OCI-LY3 (cell line): ENCODE measurements at regions not wholly inside any gene's neighbourhood (a gene's known extent, or its start where the extent isn't known, plus 50 kb on each side); places are given as distances from the start of the nearest gene placed in this dataset.

Experiments
- H2AFZ ChIP-seq: fragments of 200-600, 300-600 bp; shearing (Covaris generic); 2 replicates; pipeline ENCODE4 v1.6.0; 2014; ENCODE audit warnings: antibody characterized with exemption, low read depth, low read length
- H3K27ac ChIP-seq: fragments of 200-600, 300-600 bp; sonication (generic); 2 replicates; pipeline ENCODE4 v1.5.1; 2014; ENCODE audit warnings: mild to moderate bottlenecking, low read length, moderate library complexity, mixed read lengths
- H3K27me3 ChIP-seq: fragments of 200-600, 300-600 bp; sonication (generic); 2 replicates; pipeline ENCODE4 v1.6.1; 2014; ENCODE audit warnings: low read depth, low read length, mixed read lengths
- H3K36me3 ChIP-seq: fragments of 200-600, 300-600 bp; sonication (generic); replicated peaks from 2 replicates; pipeline ENCODE3; 2014; ENCODE audit warnings: low read depth, low read length, mixed read lengths
- H3K4me1 ChIP-seq: fragments of 300-600, 200-600 bp; sonication (generic); 2 replicates; pipeline ENCODE4 v1.6.1; 2014; ENCODE audit warnings: low read length, mixed read lengths
- H3K4me2 ChIP-seq: fragments of 200-600, 300-600 bp; sonication (generic); 2 replicates; pipeline ENCODE4 v1.6.1; 2014; ENCODE audit warnings: low read length, mixed read lengths
- H3K4me3 ChIP-seq: fragments of 300-600, 200-600 bp; sonication (generic); 2 replicates; pipeline ENCODE4 v1.5.1; 2014; ENCODE audit warnings: antibody characterized with exemption, mild to moderate bottlenecking, low read length, moderate library complexity
- H3K79me2 ChIP-seq: fragments of 300-600, 200-600 bp; shearing (Covaris generic); 2 replicates; pipeline ENCODE4 v1.6.1; 2014; ENCODE audit warnings: mild to moderate bottlenecking, low read length, mixed read lengths
- H3K9ac ChIP-seq: fragments of 300-600, 200-600 bp; shearing (Covaris generic); 2 replicates; pipeline ENCODE4 v1.6.0; 2014; ENCODE audit warnings: mild to moderate bottlenecking, low read length, moderate library complexity
- H3K9me3 ChIP-seq: fragments of 200-600, 300-600 bp; shearing (Covaris generic); 2 replicates; pipeline ENCODE4 v1.6.1; 2014; ENCODE audit warnings: low read length, mixed read lengths; ENCODE audit not compliant: insufficient read depth
- H4K20me1 ChIP-seq: fragments of 200-600, 300-600 bp; sonication (generic); 2 replicates; pipeline ENCODE4 v1.6.1; 2016; ENCODE audit warnings: low read length, mixed read lengths; ENCODE audit not compliant: insufficient read depth
- EZH2phosphoT487 ChIP-seq: fragments of 200-600 bp; shearing (Covaris generic); IDR thresholded peaks from 2 replicates; pipeline ENCODE4 v1.6.1; 2018; ENCODE audit warnings: antibody characterized with exemption, mixed run types, low read depth
- TF ChIP-seq, protein P1 (sequence below): fragments of 200-600, 300-600 bp; sonication (generic); IDR thresholded peaks from 2 replicates; pipeline ENCODE4 v1.5.1; 2014; ENCODE audit warnings: antibody characterized with exemption, low read length, low read depth

DNA sequence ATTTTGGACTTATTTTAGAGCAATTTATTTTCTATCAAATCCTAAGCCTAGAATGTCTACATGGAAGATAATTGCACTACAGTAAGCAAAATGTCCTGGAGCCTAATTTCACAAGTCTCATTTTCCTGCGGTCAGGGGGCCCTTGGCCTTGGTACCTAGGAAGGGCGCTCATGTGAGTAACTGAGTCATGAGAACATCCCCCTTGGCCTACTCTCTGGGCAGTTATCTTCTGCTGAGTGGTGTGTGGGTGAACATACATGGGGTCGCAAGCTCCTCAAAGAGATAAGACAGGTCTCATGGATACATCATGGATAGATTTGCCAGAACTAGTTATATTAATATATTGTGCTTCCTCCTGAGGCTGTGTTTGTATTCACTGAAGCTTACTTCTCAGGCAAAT lies 211.2 kb upstream of the MARCKS start:
- H3K9ac ChIP-seq = no peak overlapping the region
- TF ChIP-seq, protein P1, sequence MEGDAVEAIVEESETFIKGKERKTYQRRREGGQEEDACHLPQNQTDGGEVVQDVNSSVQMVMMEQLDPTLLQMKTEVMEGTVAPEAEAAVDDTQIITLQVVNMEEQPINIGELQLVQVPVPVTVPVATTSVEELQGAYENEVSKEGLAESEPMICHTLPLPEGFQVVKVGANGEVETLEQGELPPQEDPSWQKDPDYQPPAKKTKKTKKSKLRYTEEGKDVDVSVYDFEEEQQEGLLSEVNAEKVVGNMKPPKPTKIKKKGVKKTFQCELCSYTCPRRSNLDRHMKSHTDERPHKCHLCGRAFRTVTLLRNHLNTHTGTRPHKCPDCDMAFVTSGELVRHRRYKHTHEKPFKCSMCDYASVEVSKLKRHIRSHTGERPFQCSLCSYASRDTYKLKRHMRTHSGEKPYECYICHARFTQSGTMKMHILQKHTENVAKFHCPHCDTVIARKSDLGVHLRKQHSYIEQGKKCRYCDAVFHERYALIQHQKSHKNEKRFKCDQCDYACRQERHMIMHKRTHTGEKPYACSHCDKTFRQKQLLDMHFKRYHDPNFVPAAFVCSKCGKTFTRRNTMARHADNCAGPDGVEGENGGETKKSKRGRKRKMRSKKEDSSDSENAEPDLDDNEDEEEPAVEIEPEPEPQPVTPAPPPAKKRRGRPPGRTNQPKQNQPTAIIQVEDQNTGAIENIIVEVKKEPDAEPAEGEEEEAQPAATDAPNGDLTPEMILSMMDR = no peak
- no peak for TF ChIP-seq EZH2phosphoT487
- H3K4me3 ChIP-seq = no peak overlapping the region
- H3K4me2 ChIP-seq = no peak overlapping the region
- H3K27ac ChIP-seq = no peak overlapping the region
- no peaks in the 10 kb centered on the region for H4K20me1 ChIP-seq
- no peak overlapping the region for H2AFZ ChIP-seq
- H3K4me1 ChIP-seq = peaks cover 43% of the 10 kb centered on the region
- no peaks in the 10 kb centered on the region for H3K9me3 ChIP-seq
- no peaks in the 10 kb centered on the region for H3K79me2 ChIP-seq
- H3K27me3 ChIP-seq = no peaks in the 10 kb centered on the region
- H3K36me3 ChIP-seq = no peaks in the 10 kb centered on the region

DNA sequence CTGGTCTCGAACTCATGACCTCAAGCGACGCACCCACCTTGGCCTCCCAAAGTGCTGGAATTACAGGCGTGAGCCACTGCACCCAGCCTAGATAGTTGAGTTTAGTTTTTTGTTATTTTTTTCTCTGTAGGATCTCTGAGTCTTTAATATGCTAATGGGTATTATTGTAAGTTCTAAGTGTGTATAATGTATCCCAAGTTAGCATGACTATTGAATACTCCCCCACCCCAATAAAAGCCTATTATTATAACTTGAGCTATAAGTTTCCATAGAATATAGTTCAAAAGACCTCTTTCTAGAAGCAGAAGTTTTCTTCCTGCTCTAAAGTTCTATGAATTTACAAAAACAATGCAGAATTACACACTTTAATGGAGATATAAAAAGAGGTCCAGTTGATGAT lies 210.4 kb upstream of the MARCKS start:
- Histone ChIP-seq H3K27me3 (no peaks in the 10 kb centered on the region), H3K4me2 (peak overlapping the region; percentile 72), H3K9ac (no peak overlapping the region), H3K79me2 (no peaks in the 10 kb centered on the region), H4K20me1 (no peaks in the 10 kb centered on the region), H3K4me1 (peaks cover 49% of the 10 kb centered on the region), H3K9me3 (no peaks in the 10 kb centered on the region), H3K27ac (peak overlapping the region; percentile 62; the same call in 1 of the 2 replicates), H3K4me3 (no peak overlapping the region), H3K36me3 (no peaks in the 10 kb centered on the region), H2AFZ (no peak overlapping the region)
- TF ChIP-seq, protein P1 = no peak
- TF ChIP-seq EZH2phosphoT487 = no peak

DNA sequence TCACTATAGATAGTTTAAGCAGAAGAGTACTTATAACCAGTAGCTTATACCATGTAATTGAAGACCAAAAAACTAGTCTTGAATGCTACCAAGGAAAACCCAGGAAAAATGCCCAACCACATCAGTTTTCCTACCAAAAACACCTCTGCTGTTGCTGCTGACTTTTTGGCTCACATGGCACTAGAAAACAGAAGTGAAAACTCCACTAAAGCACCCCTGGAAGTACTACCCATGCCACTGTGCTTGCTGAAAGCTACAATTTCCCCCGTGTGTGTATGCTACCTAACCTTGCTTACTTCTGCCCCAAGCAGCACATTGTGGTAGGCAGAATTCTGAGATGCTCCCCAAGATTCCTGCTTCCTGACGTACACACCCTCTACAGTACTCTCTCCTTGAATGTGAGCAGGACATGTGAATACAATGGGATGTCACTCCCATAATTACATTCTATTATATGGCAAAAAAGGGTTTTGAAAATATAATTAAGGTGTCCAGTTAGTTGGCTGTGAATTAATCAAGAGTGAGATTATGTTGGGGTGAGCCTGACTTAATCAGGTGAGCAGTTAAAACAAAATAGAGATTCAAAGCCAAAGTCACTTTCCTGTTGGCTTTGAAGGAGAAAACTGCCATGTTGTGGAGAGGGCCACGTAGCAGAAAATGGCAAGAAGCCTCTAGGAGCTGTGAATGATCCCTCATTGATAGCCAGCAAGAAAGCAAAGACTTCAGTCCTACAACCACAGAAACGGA lies 209.8 kb upstream of the MARCKS start:
- Histone ChIP-seq H3K4me3 (peak overlapping the region; percentile 22), H3K9me3 (no peaks in the 10 kb centered on the region), H3K27me3 (no peaks in the 10 kb centered on the region), H3K4me1 (peaks cover 55% of the 10 kb centered on the region), H3K79me2 (no peaks in the 10 kb centered on the region), H3K9ac (peak overlapping the region; percentile 34; the same call in 1 of the 2 replicates), H2AFZ (no peak overlapping the region; the same call in 1 of the 2 replicates), H3K36me3 (no peaks in the 10 kb centered on the region), H4K20me1 (no peaks in the 10 kb centered on the region), H3K27ac (peak overlapping the region; percentile 62), H3K4me2 (peak overlapping the region; percentile 72)
- no peak for TF ChIP-seq EZH2phosphoT487
- TF ChIP-seq, protein P1 = no peak

DNA sequence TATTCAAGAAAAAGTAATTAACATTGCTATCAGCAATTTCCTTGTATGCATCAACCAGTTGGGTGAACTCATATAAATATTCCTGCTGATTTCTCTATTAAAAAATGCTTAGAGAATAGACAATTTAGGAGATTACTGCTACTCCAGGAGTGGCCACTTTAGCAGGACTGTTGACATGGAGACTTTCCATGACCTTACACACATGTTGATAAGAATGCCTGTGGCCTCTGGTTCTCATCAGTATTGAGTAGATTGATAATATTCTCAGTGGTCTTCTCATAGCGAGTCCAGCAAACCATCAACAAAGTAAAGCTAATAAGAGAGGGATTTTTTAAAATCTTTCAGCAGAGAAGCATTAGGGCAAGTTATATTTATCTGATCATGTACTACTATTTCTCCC lies 208.4 kb upstream of the MARCKS start:
- Histone ChIP-seq H3K27ac (no peak overlapping the region), H3K9me3 (no peaks in the 10 kb centered on the region), H3K4me2 (no peak overlapping the region), H3K36me3 (no peaks in the 10 kb centered on the region), H4K20me1 (no peaks in the 10 kb centered on the region), H3K4me3 (no peak overlapping the region), H2AFZ (no peak overlapping the region), H3K4me1 (peaks cover 59% of the 10 kb centered on the region), H3K27me3 (no peaks in the 10 kb centered on the region), H3K9ac (no peak overlapping the region), H3K79me2 (no peaks in the 10 kb centered on the region)
- TF ChIP-seq, protein P1 = no peak
- TF ChIP-seq EZH2phosphoT487 = no peak
